SK-N-MC (cell line): ENCODE measurements at regions not wholly inside any gene's neighbourhood (a gene's known extent, or its start where the extent isn't known, plus 50 kb on each side); places are given as distances from the start of the nearest gene placed in this dataset.
"Not testable (repeated sequence)": the region's sequence is repeated elsewhere in the genome, so short reads cannot be mapped to it uniquely, and the experiment has no call there.

ENCODE experiments used
- FOXP2 ChIP-seq: optimal IDR thresholded peaks from 2 replicates; pipeline ENCODE3; 2011; ENCODE audit warnings: mild to moderate bottlenecking, moderate library complexity; ENCODE audit not compliant: insufficient read depth; ENCODE audit errors: extremely low read length, control extremely low read depth
- POLR2AphosphoS5 ChIP-seq: IDR thresholded peaks from 2 replicates; pipeline ENCODE4 v1.6.1; 2012; ENCODE audit warnings: mild to moderate bottlenecking, low read depth, low read length, borderline replicate concordance

GRCh38 chr19:27707026-27707425, 1505.9 kb downstream of the UQCRFS1 start:
- TF ChIP-seq FOXP2, POLR2AphosphoS5: not testable (repeated sequence)
